ENCODE measurements at regions not wholly inside any gene's neighbourhood (a gene's known extent, or its start where the extent isn't known, plus 50 kb on each side); places are given as distances from the start of the nearest gene placed in this dataset.

- ChIA-PET POLR2A (no interaction called here), CTCF (no interaction called here)
- DNase-seq (ENCODE audit: extremely low spot score): no peak
Measured at GRCh38 chr5:118456085-118456484, 532.3 kb downstream of the DTWD2 start.

GRCh38 chr5:118451697-118452247 lies 536.6 kb downstream of the DTWD2 start:
- no peak for DNase-seq (ENCODE audit: extremely low spot score)
- CTCF ChIA-PET: no interaction called here
- POLR2A ChIA-PET: no interaction called here
- no peak for TF ChIP-seq HDGF (IDR thresholded peaks at IDR 0.05; ENCODE audit: borderline replicate concordance)
- no peak for TF ChIP-seq SUZ12 (IDR thresholded peaks at IDR 0.05)
- TF ChIP-seq TARDBP (IDR thresholded peaks at IDR 0.05): no peak
- TF ChIP-seq CTBP1 (IDR thresholded peaks at IDR 0.05; ENCODE audit: borderline replicate concordance): no peak

More at GRCh38 chr5:118456085-118456484, 532.3 kb downstream of the DTWD2 start:
- no peak for TF ChIP-seq FOXK2 (IDR thresholded peaks at IDR 0.05)
- TF ChIP-seq ZNF384 (IDR thresholded peaks at IDR 0.05): no peak
- TF ChIP-seq FOXM1 (IDR thresholded peaks at IDR 0.05; ENCODE audit: borderline replicate concordance): no peak
- TF ChIP-seq TARDBP (IDR thresholded peaks at IDR 0.05): no peak
- TF ChIP-seq CTBP1 (IDR thresholded peaks at IDR 0.05; ENCODE audit: borderline replicate concordance): no peak
- no peak for TF ChIP-seq FOXA1 (IDR thresholded peaks at IDR 0.05)

GRCh38 chr5:118450554-118451332 lies 537.6 kb downstream of the DTWD2 start:
- POLR2A ChIA-PET: no interaction called here
- DNase-seq (ENCODE audit: extremely low spot score): no peak
- CTCF ChIA-PET: no interaction called here
- TF ChIP-seq FOXA1 (IDR thresholded peaks at IDR 0.05): no peak
- TF ChIP-seq HDGF (IDR thresholded peaks at IDR 0.05; ENCODE audit: borderline replicate concordance): no peak
- no peak for TF ChIP-seq CTBP1 (IDR thresholded peaks at IDR 0.05; ENCODE audit: borderline replicate concordance)

GRCh38 chr5:118447350-118447749 lies 541.0 kb downstream of the DTWD2 start:
- TF ChIP-seq ZNF384 (IDR thresholded peaks at IDR 0.05) (no peak), SP1 (IDR thresholded peaks at IDR 0.05) (no peak), L3MBTL2 (conservative IDR thresholded peaks at IDR 0.05) (no peak), NFRKB (IDR thresholded peaks at IDR 0.05) (no peak), SUZ12 (IDR thresholded peaks at IDR 0.05) (no peak), TARDBP (IDR thresholded peaks at IDR 0.05) (no peak), FOXA1 (IDR thresholded peaks at IDR 0.05) (no peak)
- DNase-seq (ENCODE audit: extremely low spot score): no peak
- ChIA-PET CTCF (no interaction called here), POLR2A (no interaction called here)

GRCh38 chr5:118441956-118442355 lies 546.4 kb downstream of the DTWD2 start:
- CTCF ChIA-PET: no interaction called here
- no peak for DNase-seq (ENCODE audit: extremely low spot score)
- POLR2A ChIA-PET: no interaction called here
- TF ChIP-seq PKNOX1 (IDR thresholded peaks at IDR 0.05) (no peak), FOXA1 (IDR thresholded peaks at IDR 0.05) (no peak), FOXM1 (IDR thresholded peaks at IDR 0.05; ENCODE audit: borderline replicate concordance) (no peak), SUZ12 (IDR thresholded peaks at IDR 0.05) (no peak), L3MBTL2 (conservative IDR thresholded peaks at IDR 0.05) (no peak), ZNF384 (IDR thresholded peaks at IDR 0.05) (no peak), BHLHE40 (IDR thresholded peaks at IDR 0.05; ENCODE audit: borderline replicate concordance) (no peak), SP1 (IDR thresholded peaks at IDR 0.05) (no peak), ARNT (IDR thresholded peaks at IDR 0.05) (no peak), NFRKB (IDR thresholded peaks at IDR 0.05) (no peak), ELF4 (IDR thresholded peaks at IDR 0.05) (no peak), TARDBP (IDR thresholded peaks at IDR 0.05) (no peak), CTBP1 (IDR thresholded peaks at IDR 0.05; ENCODE audit: borderline replicate concordance) (no peak), FOXK2 (IDR thresholded peaks at IDR 0.05) (no peak)

GRCh38 chr5:118441034-118441433 lies 547.3 kb downstream of the DTWD2 start:
- TF ChIP-seq L3MBTL2 (conservative IDR thresholded peaks at IDR 0.05): no peak
- TF ChIP-seq PKNOX1 (IDR thresholded peaks at IDR 0.05): no peak
- no peak for TF ChIP-seq ELF4 (IDR thresholded peaks at IDR 0.05)
- TF ChIP-seq ZNF384 (IDR thresholded peaks at IDR 0.05): no peak
- TF ChIP-seq BHLHE40 (IDR thresholded peaks at IDR 0.05; ENCODE audit: borderline replicate concordance): no peak
- TF ChIP-seq TARDBP (IDR thresholded peaks at IDR 0.05): no peak
- TF ChIP-seq ARNT (IDR thresholded peaks at IDR 0.05): no peak
- TF ChIP-seq LEF1 (IDR thresholded peaks at IDR 0.05; ENCODE audit: borderline replicate concordance): no peak
- no peak for TF ChIP-seq SP1 (IDR thresholded peaks at IDR 0.05)
- TF ChIP-seq HDGF (IDR thresholded peaks at IDR 0.05; ENCODE audit: borderline replicate concordance): no peak
- no peak for TF ChIP-seq FOXM1 (IDR thresholded peaks at IDR 0.05; ENCODE audit: borderline replicate concordance)
- TF ChIP-seq NFRKB (IDR thresholded peaks at IDR 0.05): no peak
- TF ChIP-seq SUZ12 (IDR thresholded peaks at IDR 0.05): no peak
- TF ChIP-seq FOXK2 (IDR thresholded peaks at IDR 0.05): no peak
- TF ChIP-seq FOXA1 (IDR thresholded peaks at IDR 0.05): no peak
- no peak for DNase-seq (ENCODE audit: extremely low spot score)
- ChIA-PET CTCF (no interaction called here), POLR2A (no interaction called here)

GRCh38 chr5:118440496-118440895 lies 547.9 kb downstream of the DTWD2 start:
- no peak for DNase-seq (ENCODE audit: extremely low spot score)
- ChIA-PET POLR2A (no interaction called here), CTCF (interaction anchor here (0.6 kb wide), 1 partner anchor 153 kb away, joined by 3 read pairs; no protein-coding TSS in a partner anchor)
- no peak for TF ChIP-seq FOXA1 (IDR thresholded peaks at IDR 0.05)
- no peak for TF ChIP-seq NFRKB (IDR thresholded peaks at IDR 0.05)
- no peak for TF ChIP-seq FOXM1 (IDR thresholded peaks at IDR 0.05; ENCODE audit: borderline replicate concordance)
- no peak for TF ChIP-seq ARNT (IDR thresholded peaks at IDR 0.05)
- no peak for TF ChIP-seq ELF4 (IDR thresholded peaks at IDR 0.05)
- no peak for TF ChIP-seq L3MBTL2 (conservative IDR thresholded peaks at IDR 0.05)
- TF ChIP-seq SUZ12 (IDR thresholded peaks at IDR 0.05): no peak
- no peak for TF ChIP-seq CTBP1 (IDR thresholded peaks at IDR 0.05; ENCODE audit: borderline replicate concordance)
- TF ChIP-seq PKNOX1 (IDR thresholded peaks at IDR 0.05): no peak
- TF ChIP-seq BHLHE40 (IDR thresholded peaks at IDR 0.05; ENCODE audit: borderline replicate concordance): no peak
- no peak for TF ChIP-seq SP1 (IDR thresholded peaks at IDR 0.05)
- no peak for TF ChIP-seq FOXK2 (IDR thresholded peaks at IDR 0.05)
- no peak for TF ChIP-seq ZNF384 (IDR thresholded peaks at IDR 0.05)
- no peak for TF ChIP-seq TARDBP (IDR thresholded peaks at IDR 0.05)
- TF ChIP-seq HDGF (IDR thresholded peaks at IDR 0.05; ENCODE audit: borderline replicate concordance): no peak
- TF ChIP-seq LEF1 (IDR thresholded peaks at IDR 0.05; ENCODE audit: borderline replicate concordance): no peak

Measured in HEK293T (cell line).